Frontal cortex (tissue), 3 donors: ENCODE measurements at regions not wholly inside any gene's neighbourhood (a gene's known extent, or its start where the extent isn't known, plus 50 kb on each side); places are given as distances from the start of the nearest gene placed in this dataset.

ENCODE experiments used
- DNase-seq, 2 donors: peaks; one replicate each; pipeline ENCODE4 v3.0.0; 2012; ENCODE audit warnings: low spot score in 2 of 2
- FAIRE-seq: peaks from 2 replicates; lab custom pipeline; 2012; peaks lifted over from hg19 to GRCh38; lab: Jason Lieb, UNC
- donor health status: control.
- donor health status: control.
- donor health status: control.

DNA sequence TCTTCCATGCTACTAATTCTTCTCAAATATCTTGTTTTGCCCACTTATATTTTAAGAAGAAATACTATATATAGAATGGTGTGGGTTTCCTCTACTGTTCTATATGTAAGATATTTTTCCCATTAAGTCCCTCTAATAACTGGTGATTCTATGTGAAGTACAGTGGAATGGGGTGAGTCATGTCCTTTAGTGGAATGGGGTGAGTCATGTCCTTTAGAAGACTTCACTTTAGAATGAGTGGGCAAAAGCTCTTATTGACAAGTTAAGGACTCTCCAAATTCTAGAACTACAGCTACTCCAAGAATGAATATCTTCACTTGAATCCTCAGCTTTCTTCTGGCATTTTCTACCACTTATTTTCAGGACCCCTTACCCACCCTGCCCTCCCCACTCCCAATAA lies 349.9 kb downstream of the ETNK1 start:
- DNase-seq (no peak), FAIRE-seq (no peak)

DNA sequence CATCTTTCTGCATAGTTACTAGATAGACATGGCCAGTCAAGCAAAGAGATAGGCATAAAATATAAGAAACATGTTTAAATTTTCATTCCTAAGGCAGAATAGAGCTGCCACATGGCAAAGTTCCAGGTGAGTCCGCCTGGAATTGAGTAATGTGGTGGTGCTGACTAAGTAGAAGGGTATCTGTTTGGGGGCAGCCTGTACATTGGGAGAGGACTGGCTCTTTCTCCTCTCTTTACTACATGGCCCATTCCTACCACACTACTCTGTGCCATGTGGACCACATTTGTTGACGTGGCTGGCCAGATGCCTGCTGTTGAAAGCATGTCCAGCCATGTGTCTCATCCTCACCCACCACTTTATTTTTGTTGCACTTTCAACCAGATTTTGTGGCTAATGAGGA lies 354.0 kb downstream of the ETNK1 start:
- DNase-seq = no peak
- FAIRE-seq = no peak

DNA sequence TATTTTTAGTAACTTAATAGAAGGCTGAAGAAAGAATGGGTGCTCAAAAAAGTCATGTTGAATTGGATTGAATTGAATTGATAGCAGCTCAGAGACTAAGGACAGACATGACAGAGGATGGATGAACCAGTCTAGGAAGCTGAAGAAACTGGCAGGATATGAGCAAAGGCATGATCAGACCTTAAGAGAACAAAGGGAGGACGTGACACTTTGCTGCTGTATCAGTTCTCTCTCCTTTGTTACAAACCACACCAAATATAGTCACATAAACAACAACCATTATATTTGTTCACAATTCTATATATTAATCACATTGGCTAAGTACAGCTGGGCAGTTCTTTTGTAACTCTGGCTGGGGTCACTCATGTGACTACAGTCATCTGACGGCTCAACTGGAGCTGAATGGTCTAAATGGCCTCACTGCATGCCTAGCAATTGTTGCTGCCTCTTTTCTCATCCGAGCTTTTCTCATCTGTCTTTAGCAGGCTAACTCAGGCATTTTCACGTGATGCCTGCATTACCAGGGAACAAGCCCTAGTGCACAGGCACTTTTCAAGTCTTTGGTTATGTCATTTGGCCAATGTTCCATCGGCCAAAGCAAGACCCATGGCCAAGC lies 355.0 kb downstream of the ETNK1 start:
- FAIRE-seq (no peak), DNase-seq (no peak)

DNA sequence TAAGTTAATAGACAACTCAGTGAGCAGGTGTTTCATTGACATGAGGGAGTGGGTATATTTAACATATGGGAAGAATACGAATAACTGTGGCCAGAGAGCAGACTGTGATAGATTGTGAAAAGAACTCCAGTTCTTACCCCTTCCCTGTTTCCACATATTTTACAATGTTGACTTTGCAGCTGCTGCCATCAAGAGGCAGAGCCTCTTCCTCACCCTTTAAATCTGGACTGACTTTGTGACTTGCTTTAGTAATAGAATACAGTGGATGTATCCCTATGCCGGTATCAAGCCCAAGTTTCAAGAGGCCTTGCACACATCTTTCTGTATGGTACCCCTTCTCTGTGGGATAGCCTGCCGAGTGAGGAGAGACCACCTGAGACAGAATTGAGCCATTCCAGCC lies 356.7 kb downstream of the ETNK1 start:
- FAIRE-seq (no peak), DNase-seq (no peak)

DNA sequence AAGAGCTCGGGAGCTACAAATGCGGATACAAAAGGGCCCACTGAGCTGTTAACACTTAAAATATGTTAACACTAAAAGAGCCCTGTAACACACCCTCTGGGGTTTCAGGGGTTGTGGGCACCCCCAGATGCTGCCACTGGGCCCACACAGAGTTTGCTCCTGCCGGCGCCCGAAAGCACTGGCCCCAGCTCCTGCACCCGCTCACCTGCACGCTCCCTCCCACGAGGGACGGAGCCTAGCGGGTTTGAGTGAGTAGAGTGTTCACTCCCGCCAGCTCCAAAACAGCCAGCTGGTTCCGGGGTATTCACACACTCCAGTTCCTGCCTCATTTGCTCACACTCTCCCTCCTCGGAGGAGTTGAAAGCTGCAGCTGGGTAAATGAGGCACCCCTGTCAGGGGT lies 357.7 kb downstream of the ETNK1 start:
- FAIRE-seq (no peak), DNase-seq (no peak)

DNA sequence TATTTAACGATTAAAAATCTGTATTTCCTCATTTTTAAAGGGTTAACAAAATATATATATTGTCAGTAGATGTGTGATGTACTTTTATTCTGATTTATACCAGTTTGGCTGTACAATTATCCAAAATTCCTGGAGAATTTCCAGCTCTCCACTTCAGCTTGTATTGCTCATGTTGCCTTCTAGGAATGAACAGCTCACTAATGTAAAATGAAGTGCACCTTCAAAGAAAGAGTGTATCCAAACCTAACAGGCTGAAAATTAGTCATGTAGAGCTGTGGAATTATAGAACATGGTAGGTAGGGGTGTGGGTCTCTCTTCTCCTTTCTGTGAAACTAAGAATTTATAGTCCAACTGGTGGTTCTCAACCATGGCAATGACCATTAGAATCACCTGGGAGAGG lies 362.0 kb downstream of the ETNK1 start:
- DNase-seq (no peak), FAIRE-seq (no peak)

DNA sequence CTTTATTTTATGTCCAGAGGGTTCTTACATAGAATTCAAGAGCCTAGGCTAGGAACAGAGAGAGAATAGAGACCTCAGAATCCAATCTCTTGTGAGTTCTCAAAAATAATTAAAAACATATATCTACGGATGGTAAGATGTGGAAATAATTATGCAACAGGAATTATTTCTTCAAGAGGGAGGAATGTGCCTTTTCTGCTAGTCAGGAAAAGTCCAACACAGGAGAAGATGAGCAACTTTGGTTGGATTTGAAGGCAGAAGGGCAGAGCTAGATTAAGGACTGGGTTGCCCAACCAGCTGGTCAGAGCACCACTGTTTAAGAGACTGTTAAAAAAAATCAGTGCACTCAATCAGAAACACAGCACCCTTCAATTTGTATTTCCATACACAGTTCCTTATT lies 365.5 kb downstream of the ETNK1 start:
- FAIRE-seq = no peak
- DNase-seq = no peak

DNA sequence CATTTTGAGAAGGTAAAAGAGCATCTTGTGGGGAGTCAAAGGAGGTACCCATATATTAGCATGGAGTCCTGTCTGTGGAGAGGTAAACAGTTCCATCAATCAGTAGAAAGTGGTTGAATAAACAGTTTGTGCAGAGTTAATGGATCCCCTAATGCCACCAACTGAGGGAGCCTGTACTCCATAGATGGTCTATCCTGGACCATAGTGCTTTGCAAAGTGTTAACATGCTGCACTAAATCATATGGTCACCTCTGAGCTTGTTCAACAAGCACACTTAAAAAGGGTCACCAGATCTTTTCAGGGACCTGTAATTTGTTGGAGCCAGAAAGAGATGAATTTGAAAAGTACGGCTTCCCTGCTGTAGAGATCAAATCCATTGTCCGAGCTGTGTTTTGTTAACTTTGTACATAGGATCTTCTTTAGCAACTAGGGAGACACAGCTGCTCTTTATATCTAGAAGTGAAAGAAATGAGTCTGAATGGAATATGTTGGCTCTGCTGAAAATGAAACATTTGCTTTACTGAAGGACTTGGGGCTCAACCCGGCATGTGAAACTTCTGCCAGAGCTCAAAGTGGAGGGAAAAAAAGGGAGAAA lies 366.4 kb downstream of the ETNK1 start:
- DNase-seq (no peak), FAIRE-seq (no peak)

DNA sequence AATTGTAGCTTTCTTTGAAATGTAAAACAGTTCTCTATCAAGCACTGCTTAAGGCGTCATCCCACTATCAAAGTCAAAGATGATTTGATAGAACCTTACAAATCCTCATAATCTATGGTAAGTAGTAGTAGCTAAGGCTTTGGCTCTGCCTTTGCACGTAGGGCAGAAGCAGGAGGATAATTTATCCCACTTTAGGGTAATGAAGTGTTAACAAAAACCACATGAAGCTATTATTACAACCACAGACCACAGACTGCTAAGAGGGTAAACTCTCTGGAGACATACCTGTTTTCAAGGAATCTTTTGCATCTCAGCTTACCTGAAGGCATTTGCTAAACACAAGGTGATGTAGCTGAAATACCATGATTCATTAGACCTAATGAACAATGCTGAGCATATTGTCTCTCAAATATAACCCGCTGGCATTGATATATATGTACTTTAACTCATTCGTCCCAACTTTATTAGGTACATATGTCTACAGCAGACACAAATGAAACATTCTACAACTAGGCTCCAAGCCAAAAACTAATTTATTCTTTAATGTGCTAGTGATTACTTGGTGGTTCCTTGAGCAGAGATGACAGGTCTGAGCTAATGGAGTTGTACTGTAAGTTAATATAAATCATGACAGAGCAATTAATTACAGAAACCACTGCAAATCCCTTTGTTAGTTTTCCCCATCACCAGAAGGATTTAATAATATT lies 368.8 kb downstream of the ETNK1 start:
- DNase-seq = no peak
- no peak for FAIRE-seq

DNA sequence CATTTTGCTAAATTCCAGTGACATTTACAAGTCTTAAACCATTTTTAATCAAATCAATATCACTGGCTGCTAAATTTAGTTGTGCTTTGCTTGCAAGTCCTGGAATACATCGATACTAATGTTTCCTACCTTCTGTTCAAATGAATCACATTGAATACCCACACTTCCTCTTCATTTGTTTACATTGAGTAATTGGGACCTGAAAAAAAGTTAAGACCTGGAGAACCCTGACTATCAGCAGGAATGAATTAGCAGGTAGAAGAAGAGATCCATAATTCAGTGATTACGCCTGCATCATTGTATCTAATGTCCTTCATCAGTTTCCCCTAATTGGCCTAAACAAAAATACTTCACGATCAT lies 369.3 kb downstream of the ETNK1 start:
- FAIRE-seq (no peak), DNase-seq (no peak)

DNA sequence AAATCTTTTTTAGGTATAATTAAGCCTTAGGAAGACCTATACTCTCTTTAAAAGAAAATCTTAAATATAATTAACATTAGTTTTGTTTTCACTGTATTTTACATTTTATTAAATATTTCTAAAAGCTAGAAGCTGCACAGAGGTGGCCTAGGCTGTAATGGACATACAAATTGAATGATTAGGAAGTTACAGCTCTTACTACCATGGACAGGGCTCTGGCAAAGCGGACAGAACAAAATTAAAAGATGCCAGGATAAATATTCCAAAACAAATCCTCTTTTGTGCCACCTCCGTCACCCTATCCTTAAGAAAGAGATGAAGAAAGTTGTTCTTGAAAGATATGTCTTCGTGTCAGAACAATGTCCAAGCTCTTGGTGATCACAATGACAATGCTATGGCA lies 376.5 kb downstream of the ETNK1 start:
- DNase-seq = no peak
- FAIRE-seq = no peak

DNA sequence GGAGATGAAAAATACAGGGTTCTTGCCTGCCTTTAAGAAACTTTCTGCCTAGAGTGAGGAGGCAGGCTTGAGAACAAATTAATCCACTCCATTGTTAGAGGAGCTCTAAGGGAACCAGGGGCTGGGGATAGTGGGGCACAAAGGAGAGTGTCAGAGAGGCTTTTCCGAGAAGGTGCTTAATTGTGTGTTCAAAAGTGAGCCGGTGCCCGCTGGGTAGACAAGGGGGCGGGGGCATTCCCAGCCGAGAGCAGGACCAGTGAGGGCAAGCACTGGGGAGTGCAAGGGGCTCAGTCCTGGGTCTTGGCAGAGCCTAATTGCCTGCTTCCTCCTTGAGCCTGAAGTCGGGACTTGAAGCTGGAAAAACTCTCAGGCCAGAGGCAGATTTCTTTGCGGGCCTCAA lies 377.4 kb downstream of the ETNK1 start:
- FAIRE-seq = no peak
- no peak for DNase-seq

DNA sequence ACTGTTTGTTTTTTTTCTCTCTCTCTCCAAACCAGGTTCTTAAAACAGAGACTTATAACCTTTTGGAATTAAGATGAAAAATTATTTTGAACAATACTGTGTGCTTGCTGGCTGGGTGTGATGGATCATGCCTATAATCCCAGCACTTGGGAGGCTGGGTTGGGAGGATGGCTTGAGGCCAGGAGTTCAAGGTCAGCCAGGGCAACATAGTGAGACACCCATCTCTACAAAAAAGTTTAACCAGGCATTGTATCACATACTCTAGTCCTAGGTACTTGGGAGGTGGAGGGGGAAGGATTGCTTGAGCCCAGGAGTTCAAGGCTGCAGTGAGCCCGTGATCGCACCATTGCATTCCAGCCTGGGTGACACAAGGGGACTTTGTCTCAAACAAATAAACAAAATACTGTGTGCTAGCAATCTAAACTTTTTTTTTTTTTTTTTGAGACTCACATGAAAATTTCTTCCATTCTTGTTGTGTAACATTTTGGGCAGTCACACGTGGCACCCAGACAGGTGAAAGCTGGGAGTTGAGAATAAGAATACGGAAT lies 379.6 kb downstream of the ETNK1 start:
- no peak for DNase-seq
- no peak for FAIRE-seq

DNA sequence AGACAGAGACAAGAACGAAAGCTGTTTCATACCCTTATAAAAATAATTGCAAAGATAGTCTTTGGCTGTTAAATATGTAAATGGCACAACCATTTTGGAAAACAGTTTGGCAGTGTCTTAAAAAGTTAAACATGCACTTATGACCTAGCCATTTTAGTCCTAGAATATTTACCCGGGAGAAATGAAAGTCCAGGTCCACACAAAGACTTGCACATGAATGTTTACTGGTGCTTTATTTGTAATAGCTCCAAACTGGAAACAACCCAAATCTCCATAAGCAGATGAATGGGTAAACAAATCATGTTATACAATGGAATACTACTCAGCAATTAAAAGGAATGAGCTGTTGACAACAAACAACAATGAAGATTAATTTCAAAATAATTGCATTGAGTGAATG lies 380.4 kb downstream of the ETNK1 start:
- DNase-seq (no peak), FAIRE-seq (no peak)

DNA sequence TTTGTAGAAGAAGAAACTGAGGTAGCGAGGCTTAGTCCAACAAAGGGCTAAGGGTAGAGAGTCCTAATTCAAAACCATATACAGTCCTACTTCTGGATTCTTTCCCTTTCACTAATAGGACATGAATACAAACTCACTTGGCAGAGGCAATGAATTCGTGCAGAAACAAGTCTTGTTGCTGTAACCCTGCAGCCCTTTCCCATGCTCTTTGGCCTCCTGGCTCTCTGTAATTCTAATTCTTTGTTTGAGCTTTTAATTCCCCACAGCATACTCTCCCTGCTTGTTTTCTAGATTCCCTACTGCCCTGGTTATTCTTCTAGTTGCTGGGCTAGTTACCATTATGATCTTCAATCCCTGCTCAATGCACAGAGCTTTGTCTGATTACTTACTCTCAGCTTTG lies 381.4 kb downstream of the ETNK1 start:
- FAIRE-seq (no peak), DNase-seq (no peak)

DNA sequence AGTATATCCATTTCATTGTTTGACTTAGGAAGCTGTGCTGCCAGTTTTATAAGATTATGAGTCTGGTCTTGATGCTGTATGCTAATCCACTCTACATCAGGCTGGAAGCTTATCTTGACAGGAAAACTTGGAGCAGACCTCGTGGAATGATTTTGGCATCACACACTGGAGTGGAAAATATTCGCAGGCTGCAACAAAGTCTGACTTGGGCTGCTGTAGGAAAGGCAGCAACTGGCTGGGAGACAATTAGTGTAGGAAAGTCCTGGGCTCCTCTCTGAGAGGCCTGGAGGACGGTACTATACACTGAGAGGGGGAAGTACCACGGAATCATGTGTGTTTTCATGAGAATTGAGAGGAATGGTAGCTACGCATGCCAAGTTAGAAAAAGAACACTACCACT lies 383.7 kb downstream of the ETNK1 start:
- FAIRE-seq = no peak

DNA sequence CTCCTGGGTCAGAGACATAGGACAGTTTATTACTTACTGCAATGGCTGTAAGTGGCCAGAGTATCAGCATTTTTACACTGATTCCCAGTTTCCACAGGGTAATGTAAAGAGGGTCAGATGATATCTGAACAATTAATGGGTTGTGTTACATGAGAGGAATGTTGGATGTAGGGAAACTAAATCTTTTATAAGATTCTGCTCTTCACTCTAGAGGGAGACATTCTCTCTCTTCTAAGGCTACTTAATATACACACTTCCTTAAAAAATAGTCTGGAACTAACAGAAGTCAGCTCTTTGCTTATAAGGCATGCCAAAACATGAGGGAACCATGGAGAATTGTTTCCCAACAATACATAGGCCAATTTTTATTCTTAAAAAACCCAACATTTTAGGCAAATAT lies 389.8 kb downstream of the ETNK1 start:
- DNase-seq = no peak
- FAIRE-seq = no peak

More for the DNA sequence above, 383.7 kb downstream of the ETNK1 start:
- no peak for DNase-seq

DNA sequence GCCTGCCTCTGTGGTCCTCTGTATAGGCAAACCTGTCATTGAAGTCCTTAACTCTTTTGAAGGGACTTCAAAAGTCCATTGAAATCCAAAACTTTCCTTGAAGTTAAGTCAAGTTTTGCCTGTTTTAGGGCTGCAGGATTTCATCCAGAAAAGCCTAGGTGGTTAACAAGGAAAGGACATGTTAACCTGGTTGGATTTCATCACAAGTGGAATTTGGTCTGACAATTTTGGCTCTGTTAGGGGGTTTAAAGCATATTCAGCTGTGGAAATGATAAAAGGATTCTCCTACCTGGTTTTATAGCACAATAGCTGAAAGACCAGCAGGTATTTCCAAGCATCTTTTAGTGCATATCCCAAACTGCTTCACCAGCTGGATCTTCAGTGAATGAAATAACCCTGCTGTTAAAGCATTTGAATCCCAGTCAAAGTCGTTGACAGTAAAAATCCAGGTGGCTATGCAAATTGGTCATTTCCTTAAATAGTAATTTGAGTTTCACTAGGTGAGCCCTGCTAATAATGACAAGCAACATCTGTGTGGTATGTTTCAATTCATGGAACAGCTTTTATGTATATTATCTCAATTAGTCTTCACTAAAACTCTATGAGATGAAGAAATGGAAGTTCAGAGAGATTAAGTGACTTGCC lies 400.5 kb downstream of the ETNK1 start:
- DNase-seq (no peak), FAIRE-seq (no peak)

DNA sequence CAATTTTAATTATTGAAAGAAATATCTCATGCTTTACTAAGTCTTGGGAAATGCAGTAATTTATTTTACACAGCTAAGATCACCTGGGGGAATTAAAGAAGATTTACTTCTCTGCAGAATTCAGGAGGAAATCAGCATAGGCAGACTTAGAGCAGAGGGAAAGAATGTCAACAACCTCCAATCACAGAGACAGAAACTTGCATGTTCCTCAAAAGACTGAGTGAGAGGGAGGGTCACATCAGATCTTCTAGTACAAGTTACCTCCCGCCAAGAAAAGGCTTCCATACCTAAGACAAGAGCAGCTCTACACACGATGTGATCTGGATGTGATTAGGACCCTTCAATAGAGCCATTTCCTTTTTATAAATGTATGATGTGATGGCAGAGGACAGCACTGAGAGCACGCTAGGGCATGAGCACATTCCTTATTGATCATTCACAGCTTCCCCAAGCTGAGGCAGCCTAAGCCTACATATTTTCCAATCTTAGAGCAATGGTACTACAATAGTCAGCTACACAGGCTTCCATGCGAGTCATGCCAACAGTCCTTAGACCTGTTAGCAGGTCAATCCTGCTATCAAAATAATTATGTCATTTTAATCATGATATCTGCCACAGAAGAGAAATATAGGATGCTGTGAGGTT lies 403.3 kb downstream of the ETNK1 start:
- DNase-seq (no peak), FAIRE-seq (no peak)

DNA sequence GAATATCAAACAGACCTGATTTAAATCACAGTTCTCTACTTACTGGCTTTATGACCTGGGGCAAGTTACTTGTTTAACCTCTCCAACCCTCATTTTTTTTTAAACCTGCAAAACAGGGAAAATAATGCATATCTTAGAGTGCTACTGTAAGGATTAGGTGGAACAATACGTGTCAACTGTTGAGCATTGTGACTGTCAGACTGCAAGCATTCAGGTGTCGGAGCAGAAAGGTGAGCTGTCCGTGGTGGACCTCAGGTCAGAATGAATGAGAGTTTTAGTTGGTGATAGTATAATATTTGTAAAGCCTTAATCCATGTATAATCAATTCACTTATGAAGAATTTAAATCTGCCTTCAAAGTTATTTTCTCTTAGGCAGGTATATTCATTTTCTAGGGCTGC lies 404.2 kb downstream of the ETNK1 start:
- FAIRE-seq = no peak
- DNase-seq = no peak

DNA sequence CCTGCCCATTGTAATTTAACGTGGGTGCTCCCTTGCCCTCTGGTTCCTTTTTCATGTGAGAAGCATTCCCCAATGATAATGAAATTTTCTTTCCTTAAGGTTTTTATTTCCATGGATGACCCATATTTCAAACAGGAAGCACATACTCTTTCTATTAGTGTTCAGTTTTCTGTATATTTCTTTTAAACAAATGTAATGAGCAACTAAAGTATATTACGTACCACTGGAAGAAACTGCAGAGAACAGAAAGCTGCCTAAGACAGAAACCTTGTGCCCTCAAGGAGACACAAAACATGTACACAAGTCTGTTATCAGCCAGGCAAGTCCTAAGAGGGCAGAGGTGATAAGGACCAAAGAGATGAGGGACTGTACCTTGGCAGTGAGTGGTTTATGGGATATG lies 414.9 kb downstream of the ETNK1 start:
- DNase-seq (no peak), FAIRE-seq (no peak)
